ENCODE measurements at regions not wholly inside any gene's neighbourhood (a gene's known extent, or its start where the extent isn't known, plus 50 kb on each side); places are given as distances from the start of the nearest gene placed in this dataset.
"Not testable (repeated sequence)": the region's sequence is repeated elsewhere in the genome, so short reads cannot be mapped to it uniquely, and the experiment has no call there.

DNA sequence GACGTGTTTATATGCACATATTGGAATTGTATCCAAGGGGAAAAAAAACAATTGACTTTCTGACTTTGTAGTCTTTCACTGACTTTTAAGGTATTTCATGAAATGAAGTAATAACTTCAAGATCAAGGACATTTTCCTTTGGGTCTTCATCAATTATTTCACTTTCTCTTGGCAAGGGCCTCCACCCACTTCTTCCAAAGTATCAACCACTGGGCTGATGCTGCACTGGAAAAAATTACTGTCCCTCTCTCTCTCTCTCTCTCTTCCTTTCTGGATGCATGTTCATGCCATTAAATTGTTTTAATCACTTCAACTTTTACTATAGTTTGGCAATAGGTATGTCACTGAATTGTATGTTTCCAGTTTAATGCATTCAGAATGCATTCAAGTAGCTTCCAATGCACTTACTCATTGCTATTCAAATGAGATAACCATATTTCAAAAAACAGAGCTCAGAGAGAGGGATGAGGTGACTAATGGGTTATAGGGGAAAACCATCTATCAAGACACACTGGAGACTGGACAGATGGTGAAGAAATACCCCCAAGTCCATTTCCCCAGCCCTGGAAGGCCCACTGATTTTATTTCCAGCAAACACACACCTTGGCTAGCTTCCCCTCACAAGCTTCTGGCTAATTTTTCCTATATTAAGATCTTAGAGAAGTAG lies 585.3 kb downstream of the EBF1 start:
- no peak for DNase-seq

DNA sequence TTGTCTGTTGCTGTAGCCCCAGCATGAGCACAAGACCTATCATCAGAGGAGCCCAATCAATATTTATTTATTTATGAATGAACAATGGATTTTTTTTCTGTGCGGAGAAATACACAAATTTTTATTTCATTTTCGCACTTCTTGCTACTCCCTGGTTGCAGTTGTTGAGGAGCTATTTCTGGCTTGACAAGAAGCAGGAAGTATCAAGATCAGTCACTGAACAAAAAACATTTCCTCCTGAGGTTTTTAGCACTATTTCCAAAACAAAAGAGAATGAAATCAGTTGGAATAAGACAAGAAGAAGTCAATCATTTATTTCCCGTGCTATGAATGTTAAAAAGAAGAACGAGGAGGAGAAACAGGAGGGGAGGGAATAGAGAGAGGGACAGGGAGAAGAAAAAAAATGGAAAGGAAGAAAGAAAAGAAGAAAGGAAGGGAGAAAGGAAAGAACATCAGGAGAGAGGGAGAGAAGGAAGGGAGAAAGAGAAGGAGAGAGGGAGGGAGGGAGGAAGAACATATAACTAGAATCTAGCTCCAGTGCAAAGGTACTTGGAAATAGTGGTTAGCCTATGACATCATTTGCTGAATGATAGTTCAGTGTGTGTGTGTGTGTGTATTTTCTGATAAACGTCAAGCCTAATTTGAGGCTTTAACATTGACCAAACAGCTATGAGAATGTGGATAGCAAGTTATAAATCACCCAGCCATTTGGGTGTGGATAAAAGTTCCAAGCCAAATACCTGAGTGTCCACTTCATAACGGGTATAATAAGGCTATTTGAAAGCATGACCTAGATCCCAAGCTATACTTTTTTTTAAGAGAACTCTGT lies 586.0 kb downstream of the EBF1 start:
- DNase-seq, result no peak

DNA sequence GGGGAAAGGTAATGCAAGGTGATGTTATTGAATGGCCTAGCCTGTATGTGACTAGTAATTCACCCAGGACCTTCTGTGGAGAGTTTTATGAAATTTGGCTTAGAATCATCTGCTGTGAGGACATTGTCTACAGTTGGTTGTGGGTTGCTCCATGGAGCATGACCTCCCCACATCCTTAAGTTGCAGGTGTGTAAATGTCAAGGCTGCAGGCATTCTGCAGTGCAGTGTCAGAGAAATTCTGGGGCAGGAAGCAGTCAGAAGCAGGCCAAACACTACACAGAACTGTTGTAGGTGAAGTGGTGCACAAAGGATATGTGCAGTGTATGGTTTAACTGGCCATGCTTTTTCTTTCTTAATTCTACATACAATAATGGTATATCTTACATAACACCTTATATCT lies 588.3 kb downstream of the EBF1 start:
- peak; percentile 16 for DNase-seq

DNA sequence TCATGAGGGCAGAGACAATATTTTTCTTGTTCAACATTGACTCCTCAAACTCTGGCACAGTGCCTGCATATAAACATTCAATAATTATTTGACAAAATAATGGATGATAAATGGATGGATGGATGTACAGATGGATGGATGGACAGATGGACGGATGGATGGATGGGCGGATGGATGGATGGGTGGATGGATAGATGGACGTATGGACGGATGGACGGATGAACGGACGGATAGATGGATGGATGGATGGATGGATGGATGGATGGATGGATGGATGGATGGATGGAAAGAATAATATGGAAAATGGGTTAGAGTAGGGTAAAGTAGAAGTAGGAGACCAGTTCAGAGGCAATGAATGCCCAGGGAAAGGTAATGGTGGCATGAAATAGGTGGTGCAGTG lies 589.2 kb downstream of the EBF1 start:
- no peak for DNase-seq

DNA sequence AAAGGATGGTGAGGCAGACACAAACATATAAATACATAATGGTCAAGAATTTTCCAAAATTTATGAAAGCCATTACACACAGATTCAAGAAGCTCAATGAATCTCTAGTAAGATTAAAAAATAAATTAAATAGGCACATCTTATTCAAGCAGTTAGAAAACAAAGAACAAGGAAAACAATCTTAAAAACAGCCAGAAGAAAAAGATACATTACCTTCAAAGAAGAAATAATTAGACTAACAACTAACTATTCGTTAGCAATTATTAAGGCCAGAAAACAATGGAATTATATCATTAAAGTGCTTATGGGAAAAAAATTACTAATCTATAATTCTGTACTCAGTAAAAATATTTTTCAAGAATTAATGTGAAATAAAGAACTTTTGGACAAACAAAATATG lies 593.1 kb downstream of the EBF1 start:
- DNase-seq, result no peak

DNA sequence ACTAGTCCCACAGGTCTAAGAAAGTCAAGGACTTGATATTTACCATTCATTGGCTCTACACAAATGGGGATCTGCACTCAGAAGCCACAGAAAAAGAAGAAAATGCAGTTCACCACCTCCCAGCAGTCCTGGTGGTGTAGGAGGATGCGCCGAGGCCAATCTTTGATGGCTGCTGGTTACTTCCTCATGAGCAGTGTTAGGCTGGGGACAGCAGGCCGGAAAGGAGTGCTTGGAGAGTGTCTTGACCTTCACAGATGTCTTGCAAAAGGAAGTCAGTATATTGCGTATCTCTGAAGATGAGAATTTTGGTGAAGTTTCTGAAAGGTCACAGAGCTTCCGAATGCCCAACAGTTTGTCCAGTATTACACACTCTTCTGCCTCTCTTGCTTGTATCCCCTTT lies 597.0 kb downstream of the EBF1 start:
- no peak for DNase-seq

DNA sequence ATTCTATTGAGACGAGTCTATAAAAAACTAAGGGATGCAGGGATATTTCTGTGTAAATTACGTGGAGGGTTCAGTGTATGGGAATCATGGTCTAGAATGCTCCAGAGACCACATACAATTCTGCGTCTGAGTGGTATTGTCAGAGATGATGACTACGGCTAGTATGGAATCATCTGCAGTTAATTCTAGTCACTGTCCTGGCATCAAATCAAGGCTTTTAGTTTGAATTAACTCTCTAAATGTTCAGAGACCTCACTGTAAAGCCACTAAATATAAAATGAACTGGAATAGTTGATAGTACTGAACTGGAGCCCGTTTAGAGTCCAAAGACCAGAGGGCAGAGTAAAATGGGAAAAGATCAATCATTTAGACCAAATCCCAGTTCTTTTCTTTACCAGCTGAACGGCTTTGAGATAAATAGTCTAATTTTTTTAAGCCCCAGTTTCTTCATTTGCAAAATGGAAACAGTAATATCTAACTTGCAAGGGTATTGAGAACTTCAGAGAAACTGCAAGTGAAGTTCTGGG lies 599.8 kb downstream of the EBF1 start:
- DNase-seq, result no peak

DNA sequence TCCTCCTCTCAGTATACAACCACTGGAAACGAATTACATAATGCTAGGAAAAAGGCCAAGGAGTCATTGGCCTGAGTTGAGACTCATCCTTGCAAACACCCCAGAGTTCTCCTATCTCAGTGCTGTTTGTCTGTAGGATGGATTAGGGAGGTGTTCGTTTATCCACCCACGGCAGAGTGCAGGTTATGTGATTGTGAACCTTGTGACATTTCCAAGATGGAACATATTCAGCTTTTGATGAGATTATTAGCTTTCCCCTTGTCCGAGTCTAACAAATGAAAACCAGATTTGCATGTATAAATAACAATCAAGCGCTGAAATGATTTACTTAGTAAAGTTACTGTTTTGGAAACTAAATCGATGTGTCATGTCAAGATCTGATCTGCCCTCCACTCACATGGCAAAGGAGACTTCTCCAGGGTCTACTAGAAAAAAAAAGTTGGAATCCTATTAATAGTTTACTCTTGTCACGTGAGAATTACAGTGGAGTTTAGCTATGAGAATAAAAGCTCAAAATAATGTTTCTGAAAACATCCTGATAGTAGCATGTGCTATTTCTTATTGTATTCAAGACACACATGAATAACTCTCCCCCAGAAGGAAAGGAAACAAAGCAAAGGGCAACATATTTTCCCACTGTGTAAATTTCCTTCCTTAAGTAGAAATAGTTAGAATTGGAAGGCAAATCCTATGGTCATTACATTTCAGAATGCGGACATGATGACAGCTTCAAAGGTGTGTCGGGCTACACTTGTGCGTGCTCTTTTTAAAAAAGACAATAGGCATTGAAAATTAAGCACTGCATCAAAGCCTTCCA lies 600.4 kb downstream of the EBF1 start:
- DNase-seq, result no peak

DNA sequence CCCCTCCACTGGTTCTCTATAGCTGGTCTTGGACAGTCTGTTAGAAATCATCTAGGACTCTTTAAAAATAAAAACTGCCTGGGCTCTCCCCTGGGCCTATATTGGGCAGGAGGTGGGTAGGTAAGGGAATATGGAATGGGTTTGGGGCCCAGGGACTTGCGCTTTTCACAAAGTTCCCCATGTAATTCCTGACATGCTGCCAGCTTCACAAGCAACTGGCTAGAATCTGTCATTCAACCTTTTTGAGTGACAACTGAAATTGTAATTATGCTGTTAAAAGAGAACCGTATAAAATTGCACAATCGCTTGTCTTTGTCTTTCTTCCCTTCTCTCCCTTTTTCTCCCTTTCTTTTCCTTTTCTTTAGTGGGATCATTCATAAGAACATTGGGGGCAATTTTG lies 603.1 kb downstream of the EBF1 start:
- DNase-seq, result no peak

DNA sequence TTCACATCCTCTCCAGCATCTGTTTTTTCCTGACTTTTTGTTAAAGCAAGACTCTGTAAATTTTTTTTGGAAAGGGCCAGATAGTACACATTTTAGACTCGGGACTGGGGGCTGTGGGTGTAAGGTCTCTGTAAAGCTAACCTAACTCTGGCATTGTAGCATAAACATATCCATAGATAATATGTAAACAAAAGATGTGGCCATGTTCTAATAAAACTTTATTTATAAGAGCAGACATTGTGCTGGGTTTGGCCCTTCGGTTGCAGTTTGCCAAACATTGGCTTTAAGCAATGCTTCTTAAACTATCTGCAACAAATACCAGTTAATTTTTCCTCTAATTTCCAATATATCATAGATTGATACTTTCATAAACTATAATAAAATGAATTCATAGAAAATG lies 605.2 kb downstream of the EBF1 start:
- no peak for DNase-seq

DNA sequence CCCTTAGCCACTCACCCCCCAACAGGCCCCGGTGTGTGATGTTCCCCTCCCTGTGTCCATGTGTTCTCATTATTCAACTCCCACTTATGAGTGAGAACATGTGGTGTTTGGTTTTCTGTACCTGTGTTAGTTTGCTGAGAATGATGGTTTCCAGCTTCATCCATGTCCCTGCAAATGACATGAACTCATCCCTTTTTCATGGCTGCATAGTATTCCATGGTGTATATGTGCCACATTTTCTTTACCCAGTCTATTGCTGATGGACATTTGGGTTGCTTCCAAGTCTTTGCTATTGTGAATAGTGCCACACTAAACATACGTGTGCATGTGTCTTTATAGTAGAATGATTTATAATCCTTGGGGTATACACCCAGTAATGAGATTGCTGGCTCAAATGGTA lies 605.7 kb downstream of the EBF1 start:
- DNase-seq, result not testable (repeated sequence)

DNA sequence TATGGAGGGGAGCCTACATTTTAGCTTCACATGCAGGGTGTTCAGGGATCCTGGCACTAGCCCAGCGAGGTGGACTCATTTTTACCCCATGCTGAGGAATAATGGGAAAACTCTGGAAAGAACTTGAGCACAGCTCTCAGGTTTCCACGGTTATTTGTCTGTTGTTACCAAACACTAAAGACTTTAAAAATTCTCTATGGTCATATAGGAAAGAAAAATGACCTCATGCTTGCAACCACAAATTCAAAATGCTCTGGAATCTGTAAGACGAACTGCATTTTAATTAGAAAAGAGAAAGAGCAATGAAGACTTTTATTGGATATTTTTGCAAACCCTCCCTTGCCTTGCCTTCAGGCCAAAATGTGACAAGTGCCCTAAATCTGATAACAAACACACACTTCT lies 606.9 kb downstream of the EBF1 start:
- DNase-seq, result peak; percentile 11

DNA sequence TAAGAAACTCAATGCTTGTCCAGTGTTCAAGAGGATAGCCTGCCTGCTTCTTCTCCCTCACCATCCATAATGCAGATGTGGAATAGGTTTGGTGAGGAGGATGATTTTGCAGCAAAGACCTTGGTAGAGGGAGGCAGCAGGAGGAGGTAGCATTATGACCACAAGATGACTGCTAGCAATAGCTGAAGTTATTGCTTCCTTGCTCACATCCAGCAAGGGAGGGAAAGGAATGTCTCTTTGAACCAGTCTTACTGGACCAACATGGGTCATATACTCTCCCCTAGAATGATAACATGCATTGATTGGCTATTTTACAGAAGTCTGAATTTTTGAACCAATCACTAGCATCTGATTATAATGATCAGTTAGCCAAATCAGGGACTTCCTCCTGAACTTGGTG lies 607.6 kb downstream of the EBF1 start:
- no peak for DNase-seq

DNA sequence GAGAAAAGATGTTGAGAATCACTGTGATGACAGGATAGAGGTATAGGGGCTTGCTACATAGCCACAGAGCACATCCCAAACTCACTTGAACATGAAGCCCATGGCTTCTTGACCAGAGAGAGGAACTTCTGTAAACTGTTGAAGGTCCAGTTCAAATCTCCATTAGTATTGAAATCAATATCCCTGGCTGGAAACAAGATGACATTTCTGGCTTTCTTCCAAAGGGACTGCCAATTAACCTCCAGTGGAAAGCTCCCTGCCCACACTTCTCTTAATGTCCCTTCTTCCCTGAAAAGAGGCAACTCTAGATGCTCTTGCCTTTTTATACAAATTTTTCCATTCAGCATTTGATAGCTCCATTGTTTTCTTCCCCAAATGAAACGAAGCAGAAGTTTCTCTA lies 612.1 kb downstream of the EBF1 start:
- no peak for DNase-seq

DNA sequence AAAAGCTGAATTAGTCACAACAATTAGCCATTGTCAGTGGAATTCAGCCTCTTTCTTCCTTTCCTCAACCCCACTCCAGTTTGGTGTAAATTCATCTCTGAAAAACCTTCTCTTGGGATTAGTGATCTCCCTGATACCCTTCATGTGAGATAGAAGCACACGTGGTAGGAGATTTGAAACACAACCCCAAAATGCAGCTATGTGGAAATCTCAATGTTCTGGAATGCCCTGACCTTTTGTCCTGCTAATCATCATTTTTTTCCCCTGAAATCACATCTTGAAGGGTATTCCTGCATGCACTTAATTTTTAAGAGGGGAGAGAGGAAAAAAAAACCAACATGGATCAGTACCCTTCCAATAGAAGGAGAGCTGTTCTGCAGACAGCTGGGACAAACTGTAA lies 612.6 kb downstream of the EBF1 start:
- DNase-seq, result no peak

DNA sequence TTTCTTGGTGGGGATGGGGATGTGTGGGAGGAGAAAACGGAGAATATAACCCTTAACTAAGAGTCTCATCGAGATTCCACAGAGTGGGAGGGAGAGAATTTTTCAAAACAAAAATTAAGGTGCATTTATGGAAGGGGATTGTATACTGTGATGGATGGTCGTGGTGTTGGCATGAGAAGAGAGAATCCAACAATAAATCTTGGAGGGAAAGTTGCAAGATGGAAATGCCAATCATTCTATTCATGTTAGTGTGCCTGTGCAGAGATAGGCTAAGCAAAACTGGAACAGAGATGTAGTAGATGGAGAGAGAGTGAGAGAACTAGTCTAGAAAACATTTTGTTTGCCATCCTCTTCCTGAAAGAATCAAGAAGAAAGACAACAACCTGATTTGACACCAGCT lies 613.1 kb downstream of the EBF1 start:
- no peak for DNase-seq

DNA sequence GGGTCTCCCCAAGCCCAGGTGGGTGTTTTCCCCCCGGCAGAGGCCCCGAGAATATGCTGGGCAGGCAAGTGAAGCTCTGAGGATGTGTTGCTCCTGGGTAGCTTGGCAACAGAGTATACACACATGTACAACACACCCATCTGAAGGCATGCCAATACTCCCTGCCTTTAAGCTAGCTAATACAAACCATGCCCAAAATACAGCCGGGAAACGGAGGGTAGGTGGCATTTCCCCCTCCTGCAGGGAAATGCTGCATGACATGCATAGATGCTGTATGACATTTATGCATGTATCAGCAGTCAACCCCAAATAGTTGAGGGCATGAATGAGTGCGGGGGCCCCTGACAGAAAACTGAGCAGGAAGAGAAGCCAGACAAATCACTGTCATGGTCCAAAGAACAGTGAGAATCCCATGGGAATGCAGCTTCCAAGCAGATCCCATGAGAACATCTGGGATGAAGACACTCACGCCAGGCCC lies 614.1 kb downstream of the EBF1 start:
- DNase-seq, result no peak

DNA sequence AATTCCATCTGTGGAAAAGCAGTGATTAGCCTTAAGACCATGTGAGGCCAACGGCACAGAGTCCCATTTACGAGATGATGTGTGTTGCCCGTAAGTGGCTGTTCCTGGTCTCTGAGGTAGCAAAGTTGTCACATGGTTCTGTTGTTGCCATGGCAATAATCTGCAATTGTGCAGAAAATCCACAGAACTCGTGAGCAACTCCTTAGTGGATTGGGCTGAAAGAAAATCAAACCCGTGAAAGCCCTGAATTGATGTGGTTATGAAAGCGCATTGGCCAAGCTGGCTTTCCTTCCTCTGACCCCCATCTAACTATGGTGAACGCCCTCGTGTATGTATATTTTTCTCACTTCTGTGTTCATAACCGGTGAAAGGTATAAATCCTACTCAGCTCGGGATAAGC lies 614.7 kb downstream of the EBF1 start:
- DNase-seq, result no peak

DNA sequence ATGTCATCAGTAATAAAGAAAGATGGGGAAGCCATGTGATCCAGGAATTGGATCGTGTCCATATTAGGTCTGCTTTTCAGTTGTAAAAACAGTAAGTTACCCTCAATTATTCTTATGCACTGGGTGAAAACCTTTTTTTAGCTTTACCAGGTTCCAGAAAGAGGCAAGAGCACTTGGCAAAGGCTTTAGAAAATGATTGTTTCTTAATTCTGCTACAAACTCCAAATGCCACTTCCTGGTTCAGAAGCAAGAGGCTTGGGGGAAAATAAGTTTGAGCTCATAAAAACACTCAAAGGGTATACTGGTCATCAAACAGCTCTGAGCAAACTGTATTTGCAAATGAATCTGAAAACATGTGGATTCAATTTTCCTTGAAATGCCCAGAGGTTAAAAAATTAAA lies 615.6 kb downstream of the EBF1 start:
- no peak for DNase-seq

DNA sequence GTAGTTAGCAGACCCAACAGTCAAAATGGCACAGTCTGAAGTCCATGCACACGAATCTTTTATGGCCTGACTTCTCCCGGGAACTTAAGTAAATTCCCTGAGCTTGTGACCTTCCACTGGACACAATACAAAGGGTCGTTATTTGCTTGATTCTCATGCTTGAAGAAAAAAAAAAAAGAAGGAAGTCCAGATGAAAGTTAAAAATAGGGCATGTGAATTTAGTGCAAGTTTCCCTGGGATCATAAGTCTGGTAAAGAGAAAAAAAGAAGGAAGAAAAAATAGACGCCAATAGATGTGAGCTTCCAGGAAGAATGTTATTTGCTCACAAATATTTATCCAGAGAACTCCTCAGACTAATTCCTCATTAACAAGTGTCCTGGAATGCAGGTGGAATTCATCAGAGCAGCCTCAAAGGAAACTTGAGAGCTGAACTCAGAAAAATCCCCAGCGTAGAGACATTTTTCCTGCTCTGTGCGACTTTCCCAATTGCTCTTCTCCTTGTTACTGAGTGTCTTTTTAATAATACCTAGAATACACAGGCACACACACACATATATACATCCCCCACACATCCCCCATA lies 616.3 kb downstream of the EBF1 start:
- DNase-seq, result no peak

DNA sequence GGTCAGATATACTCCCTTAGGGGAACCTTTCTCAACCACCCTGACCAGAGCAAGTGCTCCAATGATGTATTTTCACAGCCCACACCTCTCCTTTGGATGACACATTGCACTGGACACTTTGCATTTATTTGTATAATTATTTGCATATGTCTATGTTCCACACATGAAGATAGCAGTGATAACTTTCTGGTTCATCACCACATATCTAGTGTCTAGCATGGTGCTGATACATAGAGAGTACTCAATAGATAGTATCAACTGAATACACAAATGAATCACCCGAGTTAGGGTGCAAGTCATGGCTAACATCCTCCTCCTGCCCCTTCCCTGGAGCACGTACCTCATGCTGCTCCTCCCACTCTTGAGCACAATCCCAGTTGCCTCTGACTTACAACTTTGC lies 617.6 kb downstream of the EBF1 start:
- DNase-seq, result peak; percentile 27

DNA sequence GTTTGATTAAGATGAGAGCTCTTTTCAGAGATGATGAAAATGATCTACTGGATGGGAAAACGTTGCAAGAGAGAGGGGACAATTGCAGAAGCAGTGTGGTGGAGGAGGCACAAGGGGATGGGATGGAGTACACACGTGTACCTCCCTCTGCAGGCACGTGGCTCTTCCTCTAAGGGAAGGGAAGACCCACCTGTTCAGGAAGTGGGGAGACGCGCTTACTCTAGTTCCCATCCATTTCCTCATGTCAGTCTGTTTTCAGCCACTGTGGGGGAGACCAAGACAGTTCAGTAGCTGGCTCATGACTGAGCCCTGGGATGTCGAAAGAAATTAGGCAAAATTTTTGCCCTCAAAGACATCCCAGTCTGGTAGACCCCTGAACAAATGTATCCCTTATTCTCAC lies 619.2 kb upstream of the CLINT1 start:
- no peak for DNase-seq

DNA sequence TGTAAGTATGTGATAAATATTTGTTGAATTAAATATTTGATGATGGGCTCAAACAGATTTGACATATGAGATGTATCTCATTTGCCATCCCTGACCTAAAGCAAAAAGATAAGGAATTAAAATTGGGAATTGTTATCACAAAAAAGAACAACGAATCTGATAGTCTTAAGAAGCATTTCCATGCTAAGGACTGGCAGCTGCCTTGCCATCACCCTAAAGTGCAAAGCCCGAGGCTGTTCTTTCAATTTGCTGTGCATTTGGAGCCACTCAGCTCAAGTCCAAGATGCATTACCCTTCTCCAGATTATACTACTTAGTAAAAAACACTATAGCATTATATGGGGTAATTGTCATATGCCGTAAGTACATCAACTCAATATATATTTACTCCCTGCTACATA lies 618.3 kb upstream of the CLINT1 start:
- DNase-seq, result no peak

Data from DMS53 (cell line).